Ishikawa (cell line): ENCODE measurements at regions not wholly inside any gene's neighbourhood (a gene's known extent, or its start where the extent isn't known, plus 50 kb on each side); places are given as distances from the start of the nearest gene placed in this dataset.

Experiments used
- CEBPB ChIP-seq: IDR thresholded peaks from 2 replicates; pipeline ENCODE4 v1.6.1; 2012
- CREB1 ChIP-seq: IDR thresholded peaks from 2 replicates; pipeline ENCODE4 v1.6.1; 2012; ENCODE audit warnings: low read depth
- EGR1 ChIP-seq: IDR thresholded peaks from 2 replicates; pipeline ENCODE4 v1.6.1; 2012
- EP300 ChIP-seq: IDR thresholded peaks from 2 replicates; pipeline ENCODE4 v1.6.1; 2012; ENCODE audit warnings: borderline replicate concordance
- FOXM1 ChIP-seq: IDR thresholded peaks from 2 replicates; pipeline ENCODE4 v1.6.1; 2012; ENCODE audit warnings: low read depth, borderline replicate concordance
- NFIC ChIP-seq: IDR thresholded peaks from 2 replicates; pipeline ENCODE4 v1.6.1; 2012
- RAD21 ChIP-seq: IDR thresholded peaks from 2 replicates; pipeline ENCODE4 v1.6.1; 2012; ENCODE audit warnings: low read depth
- REST ChIP-seq: IDR thresholded peaks from 2 replicates; pipeline ENCODE4 v1.6.1; 2012; ENCODE audit warnings: low read depth, mild to moderate bottlenecking
- TAF1 ChIP-seq: IDR thresholded peaks from 2 replicates; pipeline ENCODE4 v1.6.1; 2012; ENCODE audit warnings: low read depth, mild to moderate bottlenecking
- TCF12 ChIP-seq: IDR thresholded peaks from 2 replicates; pipeline ENCODE4 v1.6.1; 2012; ENCODE audit warnings: low read depth
- TEAD4 ChIP-seq: IDR thresholded peaks from 2 replicates; pipeline ENCODE4 v1.6.1; 2012
- YY1 ChIP-seq: IDR thresholded peaks from 2 replicates; pipeline ENCODE4 v1.6.1; 2012; ENCODE audit warnings: low read depth
- ZBTB7A ChIP-seq: IDR thresholded peaks from 2 replicates; pipeline ENCODE4 v1.6.1; 2012; ENCODE audit warnings: low read depth
- TF ChIP-seq, protein P1 (sequence below): IDR thresholded peaks from 2 replicates; pipeline ENCODE4 v1.6.1; 2012
- TF ChIP-seq, protein P2 (sequence below): IDR thresholded peaks from 2 replicates; pipeline ENCODE4 v1.6.1; 2012

DNA sequence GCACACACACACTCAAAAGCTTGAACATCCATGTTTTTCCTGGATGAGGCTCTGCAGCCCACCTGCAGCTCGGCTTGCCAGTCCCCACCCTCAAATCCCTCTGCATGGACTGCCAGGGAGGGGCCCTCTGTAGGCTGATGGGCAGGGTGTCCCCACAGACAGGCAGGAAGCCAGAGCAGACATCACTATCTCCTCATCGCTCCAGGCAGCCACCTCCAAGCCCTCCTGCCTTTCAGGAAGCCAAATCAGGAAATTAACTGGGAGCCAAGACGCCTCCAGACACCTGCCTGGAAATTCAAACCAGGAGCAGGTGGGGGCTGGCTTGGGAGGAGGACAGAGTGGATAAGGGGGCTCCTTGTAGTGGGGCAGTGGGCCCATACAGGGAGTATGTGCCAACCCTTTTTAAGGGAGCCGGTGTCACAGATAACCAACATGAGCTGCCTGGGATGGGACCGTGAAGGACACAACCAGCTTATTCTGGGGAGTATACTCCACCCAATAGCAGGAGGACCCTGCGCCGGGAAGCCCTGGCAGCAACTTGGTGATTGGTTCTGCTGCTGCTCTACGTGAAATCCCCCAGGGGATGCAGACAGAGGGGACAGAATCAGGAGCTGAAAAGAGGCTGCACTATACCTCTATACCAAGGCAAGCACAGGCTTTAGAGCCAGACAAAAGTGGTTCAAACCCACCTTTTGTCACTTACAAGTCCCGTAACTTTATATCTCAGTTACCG lies 139.1 kb downstream of the CCT6B start:
- TF ChIP-seq, protein P1, sequence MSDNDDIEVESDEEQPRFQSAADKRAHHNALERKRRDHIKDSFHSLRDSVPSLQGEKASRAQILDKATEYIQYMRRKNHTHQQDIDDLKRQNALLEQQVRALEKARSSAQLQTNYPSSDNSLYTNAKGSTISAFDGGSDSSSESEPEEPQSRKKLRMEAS = no peak
- TF ChIP-seq CEBPB = no peak
- no peak for TF ChIP-seq CREB1
- no peak for TF ChIP-seq TEAD4
- TF ChIP-seq, protein P2, sequence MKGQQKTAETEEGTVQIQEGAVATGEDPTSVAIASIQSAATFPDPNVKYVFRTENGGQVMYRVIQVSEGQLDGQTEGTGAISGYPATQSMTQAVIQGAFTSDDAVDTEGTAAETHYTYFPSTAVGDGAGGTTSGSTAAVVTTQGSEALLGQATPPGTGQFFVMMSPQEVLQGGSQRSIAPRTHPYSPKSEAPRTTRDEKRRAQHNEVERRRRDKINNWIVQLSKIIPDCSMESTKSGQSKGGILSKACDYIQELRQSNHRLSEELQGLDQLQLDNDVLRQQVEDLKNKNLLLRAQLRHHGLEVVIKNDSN = no peak
- TF ChIP-seq TCF12 = no peak
- no peak for TF ChIP-seq EGR1
- TF ChIP-seq YY1 = no peak
- no peak for TF ChIP-seq NFIC
- no peak for TF ChIP-seq ZBTB7A
- no peak for TF ChIP-seq RAD21
- TF ChIP-seq EP300 = no peak
- TF ChIP-seq TAF1 = no peak
- TF ChIP-seq REST = no peak

GRCh38 chr17:34820922-34821321 lies 140.3 kb downstream of the CCT6B start:
- no peak for TF ChIP-seq REST
- TF ChIP-seq EGR1 = no peak
- TF ChIP-seq, protein P1 = no peak
- TF ChIP-seq TAF1 = no peak
- TF ChIP-seq FOXM1 = no peak
- no peak for TF ChIP-seq CEBPB
- no peak for TF ChIP-seq TCF12
- TF ChIP-seq CREB1 = no peak
- TF ChIP-seq, protein P2 = no peak
- no peak for TF ChIP-seq RAD21

DNA sequence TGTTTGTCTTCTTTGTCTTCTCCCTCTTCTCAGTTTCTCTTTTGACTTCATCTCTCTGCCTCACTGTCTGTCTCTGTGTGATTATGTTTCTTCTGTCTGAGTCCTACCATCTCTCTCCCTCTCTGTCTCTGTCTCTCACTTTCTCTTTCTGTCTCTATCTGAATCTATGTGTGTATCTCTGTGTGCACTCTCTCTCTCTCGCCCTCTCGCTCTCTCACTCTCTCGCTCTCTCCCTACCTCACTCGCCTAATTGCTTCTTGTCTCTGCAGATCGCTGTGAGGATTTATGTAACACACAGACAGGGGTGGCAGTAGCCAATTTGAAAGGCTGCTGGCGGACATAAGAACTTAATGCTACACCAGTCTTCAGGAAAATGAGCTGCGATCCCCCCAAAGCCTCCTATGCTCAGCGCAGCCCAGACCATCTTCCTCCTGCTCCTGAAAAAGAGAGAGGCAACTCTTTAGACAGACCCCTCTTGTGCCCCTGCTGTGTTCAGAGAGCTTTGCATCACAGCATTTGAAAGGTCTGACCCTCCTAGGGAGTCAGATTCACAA lies 140.9 kb downstream of the CCT6B start:
- TF ChIP-seq NFIC (no peak), EGR1 (no peak), TAF1 (no peak), TEAD4 (no peak), YY1 (no peak), FOXM1 (no peak), RAD21 (no peak), EP300 (no peak)
- TF ChIP-seq, protein P2 = no peak

GRCh38 chr17:34817252-34818035 lies 143.8 kb downstream of the CCT6B start:
- TF ChIP-seq ZBTB7A (no peak), REST (no peak), TEAD4 (no peak), YY1 (no peak)
